WTC11 (cell line): ENCODE measurements at regions not wholly inside any gene's neighbourhood (a gene's known extent, or its start where the extent isn't known, plus 50 kb on each side); places are given as distances from the start of the nearest gene placed in this dataset.

Experiments used
- ESRRA ChIP-seq: sonication (generic); formaldehyde crosslinking; IDR thresholded peaks from 2 replicates; pipeline ENCODE4 v1.8.1; 2022; ENCODE audit warnings: mild to moderate bottlenecking, missing genetic modification reagents, borderline replicate concordance
- IRF1 ChIP-seq: sonication (generic); formaldehyde crosslinking; IDR thresholded peaks from 2 replicates; pipeline ENCODE4 v1.8.0; 2023; ENCODE audit warnings: missing genetic modification reagents
- IRF2 ChIP-seq: sonication (generic); formaldehyde crosslinking; IDR thresholded peaks from 2 replicates; pipeline ENCODE4 v1.8.0; 2022; ENCODE audit warnings: low read depth, missing genetic modification reagents, borderline replicate concordance
- NFE2L1 ChIP-seq: sonication (generic); formaldehyde crosslinking; IDR thresholded peaks from 2 replicates; pipeline ENCODE4 v1.8.1; 2023; ENCODE audit warnings: missing genetic modification reagents
- NR2C2 ChIP-seq: sonication (generic); formaldehyde crosslinking; IDR thresholded peaks from 2 replicates; pipeline ENCODE4 v1.8.0; 2022; ENCODE audit warnings: mild to moderate bottlenecking, missing genetic modification reagents
- ZNF263 ChIP-seq: sonication (generic); formaldehyde crosslinking; IDR thresholded peaks from 2 replicates; pipeline ENCODE4 v1.8.1; 2022; ENCODE audit warnings: low read depth, mild to moderate bottlenecking, moderate library complexity, missing genetic modification reagents
- ZNF671 ChIP-seq: fragments of 250-450 bp; sonication (Bioruptor Pico); IDR thresholded peaks from 2 replicates; pipeline ENCODE4 v1.8.0; 2021; ENCODE audit warnings: mild to moderate bottlenecking
- TF ChIP-seq, protein P1 (sequence below): sonication (generic); formaldehyde crosslinking; conservative IDR thresholded peaks from 2 replicates; pipeline ENCODE4 v1.8.1; 2022; ENCODE audit warnings: mild to moderate bottlenecking, missing genetic modification reagents
- TF ChIP-seq, protein P2 (sequence below): fragments of 200-600 bp; IDR thresholded peaks from 2 replicates; pipeline ENCODE4 v1.8.0; 2022; ENCODE audit warnings: antibody characterized with exemption
- TF ChIP-seq, protein P3 (sequence below): fragments of 250-450 bp; sonication (Bioruptor Pico); IDR thresholded peaks from 2 replicates; pipeline ENCODE4 v1.9.0; 2021; ENCODE audit warnings: mild to moderate bottlenecking, borderline replicate concordance
- TF ChIP-seq, protein P4 (sequence below): sonication (generic); formaldehyde crosslinking; IDR thresholded peaks from 2 replicates; pipeline ENCODE4 v1.8.1; 2022; ENCODE audit warnings: low read depth, mild to moderate bottlenecking, moderate library complexity, missing genetic modification reagents, borderline replicate concordance
- TF ChIP-seq, protein P5 (sequence below): sonication (generic); formaldehyde crosslinking; IDR thresholded peaks from 2 replicates; pipeline ENCODE4 v1.8.1; 2023; ENCODE audit warnings: mild to moderate bottlenecking, missing genetic modification reagents, moderate library complexity
- TF ChIP-seq, protein P6 (sequence below): sonication (generic); formaldehyde crosslinking; IDR thresholded peaks from 2 replicates; pipeline ENCODE4 v1.8.0; 2022; ENCODE audit warnings: mild to moderate bottlenecking, missing genetic modification reagents

DNA sequence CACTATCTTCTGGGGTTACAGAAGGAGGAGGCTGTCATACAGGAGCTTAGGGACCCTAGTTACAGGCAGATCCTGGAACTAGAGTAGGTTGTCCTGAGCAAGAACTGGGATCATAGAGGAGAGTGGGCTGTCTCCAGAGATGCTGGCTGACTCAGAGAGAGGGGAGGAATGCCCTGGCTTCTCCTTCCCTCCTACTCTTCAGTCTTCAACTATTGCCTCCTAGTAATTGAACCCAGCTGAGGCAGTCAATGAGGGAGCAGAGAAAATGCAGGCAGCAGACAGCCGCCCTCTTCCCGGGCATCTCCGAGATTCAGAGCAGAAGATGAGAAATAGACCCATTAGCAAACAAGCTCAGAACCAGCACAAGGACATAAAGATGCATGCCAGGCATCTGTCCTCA is 118.3 kb upstream of the PDE5A start:
- TF ChIP-seq, protein P1, sequence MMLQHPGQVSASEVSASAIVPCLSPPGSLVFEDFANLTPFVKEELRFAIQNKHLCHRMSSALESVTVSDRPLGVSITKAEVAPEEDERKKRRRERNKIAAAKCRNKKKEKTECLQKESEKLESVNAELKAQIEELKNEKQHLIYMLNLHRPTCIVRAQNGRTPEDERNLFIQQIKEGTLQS (CRISPR knock-in tag): no peak
- TF ChIP-seq, protein P2, sequence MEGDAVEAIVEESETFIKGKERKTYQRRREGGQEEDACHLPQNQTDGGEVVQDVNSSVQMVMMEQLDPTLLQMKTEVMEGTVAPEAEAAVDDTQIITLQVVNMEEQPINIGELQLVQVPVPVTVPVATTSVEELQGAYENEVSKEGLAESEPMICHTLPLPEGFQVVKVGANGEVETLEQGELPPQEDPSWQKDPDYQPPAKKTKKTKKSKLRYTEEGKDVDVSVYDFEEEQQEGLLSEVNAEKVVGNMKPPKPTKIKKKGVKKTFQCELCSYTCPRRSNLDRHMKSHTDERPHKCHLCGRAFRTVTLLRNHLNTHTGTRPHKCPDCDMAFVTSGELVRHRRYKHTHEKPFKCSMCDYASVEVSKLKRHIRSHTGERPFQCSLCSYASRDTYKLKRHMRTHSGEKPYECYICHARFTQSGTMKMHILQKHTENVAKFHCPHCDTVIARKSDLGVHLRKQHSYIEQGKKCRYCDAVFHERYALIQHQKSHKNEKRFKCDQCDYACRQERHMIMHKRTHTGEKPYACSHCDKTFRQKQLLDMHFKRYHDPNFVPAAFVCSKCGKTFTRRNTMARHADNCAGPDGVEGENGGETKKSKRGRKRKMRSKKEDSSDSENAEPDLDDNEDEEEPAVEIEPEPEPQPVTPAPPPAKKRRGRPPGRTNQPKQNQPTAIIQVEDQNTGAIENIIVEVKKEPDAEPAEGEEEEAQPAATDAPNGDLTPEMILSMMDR: no peak
- no peak for TF ChIP-seq ZNF263 (CRISPR knock-in tag)
- TF ChIP-seq NFE2L1 (CRISPR knock-in tag): no peak
- no peak for TF ChIP-seq ZNF671 (CRISPR knock-in tag)
- TF ChIP-seq, protein P3, sequence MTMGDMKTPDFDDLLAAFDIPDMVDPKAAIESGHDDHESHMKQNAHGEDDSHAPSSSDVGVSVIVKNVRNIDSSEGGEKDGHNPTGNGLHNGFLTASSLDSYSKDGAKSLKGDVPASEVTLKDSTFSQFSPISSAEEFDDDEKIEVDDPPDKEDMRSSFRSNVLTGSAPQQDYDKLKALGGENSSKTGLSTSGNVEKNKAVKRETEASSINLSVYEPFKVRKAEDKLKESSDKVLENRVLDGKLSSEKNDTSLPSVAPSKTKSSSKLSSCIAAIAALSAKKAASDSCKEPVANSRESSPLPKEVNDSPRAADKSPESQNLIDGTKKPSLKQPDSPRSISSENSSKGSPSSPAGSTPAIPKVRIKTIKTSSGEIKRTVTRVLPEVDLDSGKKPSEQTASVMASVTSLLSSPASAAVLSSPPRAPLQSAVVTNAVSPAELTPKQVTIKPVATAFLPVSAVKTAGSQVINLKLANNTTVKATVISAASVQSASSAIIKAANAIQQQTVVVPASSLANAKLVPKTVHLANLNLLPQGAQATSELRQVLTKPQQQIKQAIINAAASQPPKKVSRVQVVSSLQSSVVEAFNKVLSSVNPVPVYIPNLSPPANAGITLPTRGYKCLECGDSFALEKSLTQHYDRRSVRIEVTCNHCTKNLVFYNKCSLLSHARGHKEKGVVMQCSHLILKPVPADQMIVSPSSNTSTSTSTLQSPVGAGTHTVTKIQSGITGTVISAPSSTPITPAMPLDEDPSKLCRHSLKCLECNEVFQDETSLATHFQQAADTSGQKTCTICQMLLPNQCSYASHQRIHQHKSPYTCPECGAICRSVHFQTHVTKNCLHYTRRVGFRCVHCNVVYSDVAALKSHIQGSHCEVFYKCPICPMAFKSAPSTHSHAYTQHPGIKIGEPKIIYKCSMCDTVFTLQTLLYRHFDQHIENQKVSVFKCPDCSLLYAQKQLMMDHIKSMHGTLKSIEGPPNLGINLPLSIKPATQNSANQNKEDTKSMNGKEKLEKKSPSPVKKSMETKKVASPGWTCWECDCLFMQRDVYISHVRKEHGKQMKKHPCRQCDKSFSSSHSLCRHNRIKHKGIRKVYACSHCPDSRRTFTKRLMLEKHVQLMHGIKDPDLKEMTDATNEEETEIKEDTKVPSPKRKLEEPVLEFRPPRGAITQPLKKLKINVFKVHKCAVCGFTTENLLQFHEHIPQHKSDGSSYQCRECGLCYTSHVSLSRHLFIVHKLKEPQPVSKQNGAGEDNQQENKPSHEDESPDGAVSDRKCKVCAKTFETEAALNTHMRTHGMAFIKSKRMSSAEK (CRISPR knock-in tag): no peak
- no peak for TF ChIP-seq IRF1
- TF ChIP-seq, protein P4, sequence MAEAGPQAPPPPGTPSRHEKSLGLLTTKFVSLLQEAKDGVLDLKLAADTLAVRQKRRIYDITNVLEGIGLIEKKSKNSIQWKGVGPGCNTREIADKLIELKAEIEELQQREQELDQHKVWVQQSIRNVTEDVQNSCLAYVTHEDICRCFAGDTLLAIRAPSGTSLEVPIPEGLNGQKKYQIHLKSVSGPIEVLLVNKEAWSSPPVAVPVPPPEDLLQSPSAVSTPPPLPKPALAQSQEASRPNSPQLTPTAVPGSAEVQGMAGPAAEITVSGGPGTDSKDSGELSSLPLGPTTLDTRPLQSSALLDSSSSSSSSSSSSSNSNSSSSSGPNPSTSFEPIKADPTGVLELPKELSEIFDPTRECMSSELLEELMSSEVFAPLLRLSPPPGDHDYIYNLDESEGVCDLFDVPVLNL: no peak
- TF ChIP-seq, protein P5, sequence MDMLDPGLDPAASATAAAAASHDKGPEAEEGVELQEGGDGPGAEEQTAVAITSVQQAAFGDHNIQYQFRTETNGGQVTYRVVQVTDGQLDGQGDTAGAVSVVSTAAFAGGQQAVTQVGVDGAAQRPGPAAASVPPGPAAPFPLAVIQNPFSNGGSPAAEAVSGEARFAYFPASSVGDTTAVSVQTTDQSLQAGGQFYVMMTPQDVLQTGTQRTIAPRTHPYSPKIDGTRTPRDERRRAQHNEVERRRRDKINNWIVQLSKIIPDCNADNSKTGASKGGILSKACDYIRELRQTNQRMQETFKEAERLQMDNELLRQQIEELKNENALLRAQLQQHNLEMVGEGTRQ: no peak
- no peak for TF ChIP-seq NR2C2 (CRISPR knock-in tag)
- TF ChIP-seq, protein P6, sequence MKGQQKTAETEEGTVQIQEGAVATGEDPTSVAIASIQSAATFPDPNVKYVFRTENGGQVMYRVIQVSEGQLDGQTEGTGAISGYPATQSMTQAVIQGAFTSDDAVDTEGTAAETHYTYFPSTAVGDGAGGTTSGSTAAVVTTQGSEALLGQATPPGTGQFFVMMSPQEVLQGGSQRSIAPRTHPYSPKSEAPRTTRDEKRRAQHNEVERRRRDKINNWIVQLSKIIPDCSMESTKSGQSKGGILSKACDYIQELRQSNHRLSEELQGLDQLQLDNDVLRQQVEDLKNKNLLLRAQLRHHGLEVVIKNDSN (CRISPR knock-in tag): no peak
- no peak for TF ChIP-seq ESRRA
- TF ChIP-seq IRF2 (CRISPR knock-in tag): no peak
